PC-3 (cell line): ENCODE measurements at regions not wholly inside any gene's neighbourhood (a gene's known extent, or its start where the extent isn't known, plus 50 kb on each side); places are given as distances from the start of the nearest gene placed in this dataset.

Source experiments
- ATAC-seq: fragments of 200-7000 bp; cut with Tn5 transposase; 2 replicates; pipeline ENCODE4 v1.9.1; 2020; ENCODE audit warnings: mild to moderate bottlenecking, moderate library complexity
- BruUV-seq: library from RNA; stranded (reverse); fragments of 400-500 nt; replicated peaks from 2 replicates; lab custom pipeline; 2021; lab: Mats Ljungman, UMichigan
- CTCF ChIA-PET: fragments of 300-600 bp; sonication (Branson Sonifier 250); formaldehyde crosslinking; loops from one replicate; lab custom pipeline; 2022; ENCODE audit warnings: antibody characterized with exemption; lab: Charles Lee
- POLR2A ChIA-PET: fragments of 300-600 bp; sonication (Branson Sonifier 250); formaldehyde crosslinking; loops from one replicate; lab custom pipeline; 2022; ENCODE audit warnings: antibody characterized with exemption; ENCODE audit not compliant: unreplicated experiment; lab: Charles Lee
- DNase-seq: peaks from one replicate; pipeline ENCODE4 v3.0.0-alpha.2; 2015
- H2AFZ ChIP-seq: fragments of 300-600 bp; sonication (generic); 2 replicates; pipeline ENCODE4 v1.6.0; 2016; ENCODE audit warnings: antibody characterized with exemption, low read length
- H3F3A ChIP-seq: fragments of 300-600 bp; sonication (generic); one replicate; pipeline ENCODE4 v1.6.0; 2017; ENCODE audit warnings: antibody characterized with exemption, low read length, control low read depth, mild to moderate bottlenecking; ENCODE audit not compliant: unreplicated experiment
- H3K27ac ChIP-seq: fragments of 300-600 bp; sonication (generic); 2 replicates; pipeline ENCODE4 v1.5.1; 2016; ENCODE audit warnings: mild to moderate bottlenecking, low read length
- H3K27me3 ChIP-seq: fragments of 300-600 bp; sonication (generic); 2 replicates; pipeline ENCODE4 v1.6.1; 2016; ENCODE audit warnings: low read length, mixed read lengths
- H3K36me3 ChIP-seq: fragments of 300-600 bp; sonication (generic); 2 replicates; pipeline ENCODE4 v1.6.1; 2016; ENCODE audit warnings: low read depth, mixed run types, low read length, mixed read lengths
- H3K4me1 ChIP-seq: fragments of 300-600 bp; sonication (generic); 2 replicates; pipeline ENCODE4 v1.5.1; 2016; ENCODE audit warnings: low read length; ENCODE audit not compliant: insufficient read depth
- H3K4me2 ChIP-seq: fragments of 300-600 bp; sonication (generic); 2 replicates; pipeline ENCODE4 v1.6.0; 2016; ENCODE audit warnings: low read length
- H3K4me3 ChIP-seq: fragments of 300-600 bp; sonication (generic); 2 replicates; pipeline ENCODE4 v1.5.1; 2016; ENCODE audit warnings: mild to moderate bottlenecking, low read length, mixed read lengths
- H3K79me2 ChIP-seq: fragments of 300-600 bp; sonication (generic); 2 replicates; pipeline ENCODE4 v1.6.1; 2017; ENCODE audit warnings: low read length, mixed read lengths
- H3K9ac ChIP-seq: fragments of 300-600 bp; sonication (generic); 2 replicates; pipeline ENCODE4 v1.6.0; 2016; ENCODE audit warnings: mild to moderate bottlenecking, low read length
- H3K9me2 ChIP-seq: fragments of 300-600 bp; sonication (generic); replicated peaks from 2 replicates; pipeline ENCODE4 v1.6.1; 2016; ENCODE audit warnings: mixed run types, low read length, mixed read lengths
- H3K9me3 ChIP-seq: fragments of 300-600 bp; sonication (generic); 2 replicates; pipeline ENCODE4 v1.6.1; 2016; ENCODE audit warnings: low read length, mixed read lengths
- H4K20me1 ChIP-seq: fragments of 300-600 bp; sonication (generic); 2 replicates; pipeline ENCODE4 v1.6.1; 2016; ENCODE audit warnings: low read length, mixed read lengths
- CTCF ChIP-seq: fragments of 300-600 bp; sonication (generic); conservative IDR thresholded peaks from 2 replicates; pipeline ENCODE4 v1.5.1; 2017; ENCODE audit warnings: antibody characterized with exemption, low read depth, mild to moderate bottlenecking, low read length
- EZH2 ChIP-seq: fragments of 300-600 bp; sonication (generic); IDR thresholded peaks from one replicate; pipeline ENCODE4 v1.6.1; 2017; ENCODE audit warnings: antibody characterized with exemption, mild to moderate bottlenecking, low read length; ENCODE audit not compliant: unreplicated experiment
- EZH2phosphoT487 ChIP-seq: fragments of 300-600 bp; sonication (generic); IDR thresholded peaks from 2 replicates; pipeline ENCODE4 v1.6.1; 2018; ENCODE audit warnings: mild to moderate bottlenecking, antibody characterized with exemption, low read length, borderline replicate concordance
- intact Hi-C: fragments of 100-400 bp; cut with micrococcal nuclease; formaldehyde crosslinking; loops from 2 replicates; pipeline ENCODE4 v1.9.0; 2023

- no peak for ATAC-seq
- Histone ChIP-seq H4K20me1 (no peaks in the 10 kb centered on the region), H3K36me3 (no peaks in the 10 kb centered on the region), H3K4me2 (no peak overlapping the region), H3K27me3 (no peaks in the 10 kb centered on the region), H2AFZ (no peak overlapping the region), H3K9me3 (no peaks in the 10 kb centered on the region), H3K4me1 (no peaks in the 10 kb centered on the region), H3F3A (no peaks in the 10 kb centered on the region), H3K27ac (no peak overlapping the region), H3K9me2 (no peaks in the 10 kb centered on the region), H3K79me2 (no peaks in the 10 kb centered on the region), H3K9ac (no peak overlapping the region), H3K4me3 (no peak overlapping the region)
- no peak for DNase-seq
- POLR2A ChIA-PET: no interaction called here
- intact Hi-C loops: no loop called here
- no TSS peak for BruUV-seq
- CTCF ChIA-PET: no interaction called here
- no peak for TF ChIP-seq EZH2
- TF ChIP-seq CTCF: no peak
- TF ChIP-seq EZH2phosphoT487: no peak
These were observed 79.3 kb upstream of the ATP10B start for GRCh38 chr5:160931283-160931682.

- ATAC-seq (no peak), DNase-seq (no peak)
- CTCF ChIA-PET: no interaction called here
These were observed 78.4 kb upstream of the ATP10B start for GRCh38 chr5:160930406-160930805.

More at GRCh38 chr5:160930406-160930805, 78.4 kb upstream of the ATP10B start:
- no peaks in the 10 kb centered on the region for H3F3A ChIP-seq
- no peaks in the 10 kb centered on the region for H3K27me3 ChIP-seq
- H3K9me3 ChIP-seq: no peaks in the 10 kb centered on the region
- no peak overlapping the region for H3K4me3 ChIP-seq
- no peak overlapping the region for H3K27ac ChIP-seq
- H3K9ac ChIP-seq: no peak overlapping the region
- H3K4me1 ChIP-seq: no peaks in the 10 kb centered on the region
- no peak overlapping the region for H3K4me2 ChIP-seq
- POLR2A ChIA-PET: no interaction called here
- intact Hi-C loops: no loop called here
- BruUV-seq: no TSS peak
- no peaks in the 10 kb centered on the region for H4K20me1 ChIP-seq
- H2AFZ ChIP-seq: no peak overlapping the region
- no peaks in the 10 kb centered on the region for H3K9me2 ChIP-seq
- TF ChIP-seq EZH2 (no peak), CTCF (no peak), EZH2phosphoT487 (no peak)
- H3K79me2 ChIP-seq: no peaks in the 10 kb centered on the region
- H3K36me3 ChIP-seq: no peaks in the 10 kb centered on the region
